HG03045 (cell line): ENCODE measurements at regions not wholly inside any gene's neighbourhood (a gene's known extent, or its start where the extent isn't known, plus 50 kb on each side); places are given as distances from the start of the nearest gene placed in this dataset.

Experiments
- ATAC-seq: cut with Tn5 transposase; IDR thresholded peaks from one replicate; pipeline ENCODE4 v1.9.1; 2021; ENCODE audit warnings: mild to moderate bottlenecking, moderate library complexity; ENCODE audit not compliant: unreplicated experiment

- ATAC-seq: no peak
Measured at GRCh38 chr2:128755695-128756364, 437.2 kb upstream of the HS6ST1 start.

- ATAC-seq: no peak
Measured at GRCh38 chr2:128756365-128756717, 437.7 kb upstream of the HS6ST1 start.

- ATAC-seq: no peak
Measured at GRCh38 chr2:128765811-128766210, 447.1 kb upstream of the HS6ST1 start.

GRCh38 chr2:128768041-128768440 lies 449.4 kb upstream of the HS6ST1 start:
- ATAC-seq: no peak

GRCh38 chr2:128769457-128770142 lies 450.9 kb upstream of the HS6ST1 start:
- ATAC-seq: no peak

GRCh38 chr2:128770143-128771085 lies 451.7 kb upstream of the HS6ST1 start:
- no peak for ATAC-seq

GRCh38 chr2:128771401-128771800 lies 452.7 kb upstream of the HS6ST1 start:
- ATAC-seq: no peak

- ATAC-seq: no peak
Measured at GRCh38 chr2:128772671-128773070, 454.0 kb upstream of the HS6ST1 start.

- no peak for ATAC-seq
Measured at GRCh38 chr2:128773641-128774319, 455.1 kb upstream of the HS6ST1 start.

GRCh38 chr2:128774320-128775216 lies 455.9 kb upstream of the HS6ST1 start:
- no peak for ATAC-seq

- no peak for ATAC-seq
Measured at GRCh38 chr2:128775217-128775913, 456.7 kb upstream of the HS6ST1 start.

- no peak for ATAC-seq
Measured at GRCh38 chr2:128775914-128776285, 457.2 kb upstream of the HS6ST1 start.

GRCh38 chr2:128776461-128777195 lies 458.0 kb upstream of the HS6ST1 start:
- ATAC-seq: no peak

GRCh38 chr2:128777196-128778035 lies 458.7 kb upstream of the HS6ST1 start:
- ATAC-seq: no peak

- no peak for ATAC-seq
Measured at GRCh38 chr2:128778843-128779242, 460.2 kb upstream of the HS6ST1 start.

GRCh38 chr2:128779301-128780095 lies 460.8 kb upstream of the HS6ST1 start:
- no peak for ATAC-seq

GRCh38 chr2:128780434-128781080 lies 461.9 kb upstream of the HS6ST1 start:
- no peak for ATAC-seq
